HG03064 (cell line): ENCODE measurements at regions not wholly inside any gene's neighbourhood (a gene's known extent, or its start where the extent isn't known, plus 50 kb on each side); places are given as distances from the start of the nearest gene placed in this dataset.

Experiments
- ATAC-seq: cut with Tn5 transposase; IDR thresholded peaks from one replicate; pipeline ENCODE4 v1.9.1; 2021; ENCODE audit warnings: low read depth; ENCODE audit not compliant: unreplicated experiment

DNA sequence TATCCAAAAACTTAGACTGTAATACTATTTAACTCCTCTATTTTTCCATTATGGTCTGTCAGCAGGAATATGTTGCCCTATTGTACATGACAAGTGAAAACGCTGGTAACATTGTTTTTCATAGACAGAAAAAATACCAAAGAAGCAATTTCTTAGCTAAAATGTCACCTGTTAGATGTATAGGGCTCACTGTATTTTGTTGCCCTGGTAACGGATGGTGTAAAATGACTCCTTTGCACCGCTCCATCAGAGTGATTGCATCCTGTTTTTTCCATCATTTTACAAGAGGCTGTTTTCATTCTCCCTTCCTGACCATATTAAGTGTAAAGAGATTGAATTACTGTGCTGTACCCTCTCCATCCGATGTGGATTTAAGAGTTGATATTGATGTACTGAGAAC, 460.1 kb upstream of the TLE4 start:
- ATAC-seq, result no peak

DNA sequence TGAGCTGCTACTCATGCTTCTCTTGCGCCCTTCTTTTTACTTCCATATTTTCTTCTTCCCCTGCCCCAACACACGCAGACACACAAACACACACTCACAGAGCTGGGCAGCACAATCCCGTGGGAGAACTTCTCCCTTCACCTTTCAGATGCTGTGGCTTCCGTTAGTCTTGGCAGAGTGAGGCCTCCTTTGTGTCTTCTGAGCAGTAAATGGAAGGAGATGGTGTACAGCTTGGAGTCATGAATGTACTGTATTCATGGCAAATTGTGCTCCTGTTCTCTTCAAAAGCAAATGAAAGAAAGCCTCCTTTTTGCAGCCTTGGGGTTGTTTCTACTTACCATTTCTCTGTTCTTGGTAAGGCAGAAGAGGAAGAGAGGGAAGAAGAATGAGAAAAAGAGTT, 456.6 kb upstream of the TLE4 start:
- no peak for ATAC-seq

DNA sequence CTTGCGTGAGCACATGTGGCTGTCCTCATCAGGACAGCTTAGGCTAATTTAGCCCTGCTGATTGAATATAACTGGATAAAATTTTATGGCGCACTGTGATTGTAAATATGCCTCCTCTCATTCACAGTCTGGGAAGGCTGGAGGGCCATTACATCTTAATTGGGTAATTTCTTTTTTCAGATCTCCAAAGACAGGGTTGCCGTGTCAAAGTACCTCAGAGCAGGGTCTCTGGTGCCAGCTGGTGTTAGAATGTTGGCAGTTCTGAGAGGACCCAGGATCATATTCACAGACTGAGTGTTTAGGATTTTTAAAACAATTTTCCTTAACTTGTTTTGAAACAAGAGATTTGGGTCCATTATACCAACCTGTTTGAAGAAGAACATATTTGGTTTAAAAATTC, 455.7 kb upstream of the TLE4 start:
- no peak for ATAC-seq

DNA sequence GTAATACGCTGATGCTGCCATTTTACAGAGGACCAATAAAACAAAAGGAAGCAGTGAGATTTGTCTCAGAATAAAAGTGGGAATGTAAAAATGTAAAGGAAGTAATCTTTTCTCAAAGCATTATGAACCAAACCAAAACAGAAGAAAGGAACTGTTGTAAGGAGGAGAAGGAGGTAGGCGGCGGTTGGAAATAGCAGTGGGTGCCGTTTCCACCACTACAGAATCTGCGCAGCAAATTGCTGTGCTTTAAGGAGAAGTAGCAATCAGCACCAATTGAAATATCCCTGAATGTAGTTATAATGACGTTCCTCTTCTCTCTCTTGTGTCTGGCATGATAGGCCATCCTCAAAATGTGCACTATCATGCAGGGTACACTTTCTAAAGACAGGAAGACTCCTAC, 455.1 kb upstream of the TLE4 start:
- ATAC-seq, result no peak

DNA sequence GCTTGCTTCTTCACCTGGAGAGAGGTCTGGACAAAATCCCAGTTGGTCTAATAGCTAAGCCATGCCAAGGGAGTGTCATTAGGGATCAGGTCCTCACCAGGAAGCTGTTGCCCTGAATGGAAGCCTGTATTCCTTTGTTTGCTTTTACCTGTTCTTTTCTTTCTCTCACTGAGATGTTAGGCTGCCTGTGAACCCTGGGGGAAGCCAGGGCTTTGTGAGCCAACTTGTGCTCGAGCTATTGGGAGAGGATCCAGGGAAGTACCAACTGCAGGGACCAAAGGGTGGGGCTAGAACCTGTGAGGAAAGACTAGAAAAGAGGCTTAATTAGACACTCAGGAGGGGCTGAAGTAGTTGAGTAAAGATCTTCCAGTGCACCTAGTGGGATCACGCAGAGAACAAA, 451.2 kb upstream of the TLE4 start:
- no peak for ATAC-seq

DNA sequence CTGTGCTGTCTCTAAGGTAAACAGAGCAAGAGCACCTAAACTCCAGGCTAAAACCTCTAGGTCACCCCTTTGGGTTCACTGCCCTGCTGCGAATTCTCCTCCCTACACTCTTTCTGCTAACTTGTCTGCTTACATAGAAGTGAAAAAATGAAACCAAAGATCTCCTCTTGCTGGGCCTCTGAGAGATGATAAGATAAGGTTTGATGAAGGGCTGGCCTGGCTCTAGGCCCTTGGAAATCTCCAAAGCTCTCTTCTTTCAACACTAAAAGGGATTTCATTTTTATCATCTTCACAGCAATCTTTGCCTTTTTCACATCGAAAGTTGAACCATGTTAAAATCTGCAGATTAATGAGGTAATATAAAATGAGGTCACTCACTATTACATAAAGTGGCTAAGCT, 450.8 kb upstream of the TLE4 start:
- no peak for ATAC-seq

DNA sequence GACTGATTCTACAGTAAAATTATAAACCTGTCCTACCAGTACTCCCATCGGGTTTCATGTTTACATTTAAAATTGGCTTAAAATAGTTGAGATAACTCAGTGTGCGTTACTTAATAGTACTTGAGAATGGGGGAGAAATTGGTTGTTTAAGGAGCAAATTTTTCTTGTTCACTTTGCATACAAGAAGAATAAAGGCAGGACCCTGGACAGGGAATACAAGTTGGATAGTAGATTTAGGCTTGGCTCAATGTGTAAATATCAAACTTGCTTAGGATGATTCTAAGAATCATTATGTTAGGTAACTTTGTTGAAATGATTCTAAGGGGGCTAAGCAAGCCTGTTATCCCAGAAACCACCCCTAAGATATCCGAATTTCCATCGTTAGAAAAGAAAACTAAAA, 448.4 kb upstream of the TLE4 start:
- no peak for ATAC-seq

DNA sequence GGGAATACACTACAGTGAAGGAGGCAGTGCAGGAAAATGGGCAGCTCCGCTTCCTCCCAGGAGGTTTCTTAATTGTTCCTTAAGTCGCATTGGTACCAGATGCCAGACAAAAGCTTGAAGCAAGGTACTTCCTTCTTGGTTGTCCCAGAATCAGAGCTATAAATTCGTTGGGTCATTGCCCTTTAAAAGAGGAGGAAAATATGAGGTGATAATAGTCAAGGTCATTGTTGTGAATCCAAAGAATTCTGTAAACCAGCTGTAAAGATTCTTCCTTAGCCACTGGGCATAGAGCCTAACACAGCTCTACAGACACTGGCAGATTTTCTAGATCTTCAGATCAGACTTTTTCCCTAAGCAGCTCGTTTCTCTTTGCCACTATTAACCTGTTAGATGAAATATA, 444.1 kb upstream of the TLE4 start:
- ATAC-seq, result no peak

DNA sequence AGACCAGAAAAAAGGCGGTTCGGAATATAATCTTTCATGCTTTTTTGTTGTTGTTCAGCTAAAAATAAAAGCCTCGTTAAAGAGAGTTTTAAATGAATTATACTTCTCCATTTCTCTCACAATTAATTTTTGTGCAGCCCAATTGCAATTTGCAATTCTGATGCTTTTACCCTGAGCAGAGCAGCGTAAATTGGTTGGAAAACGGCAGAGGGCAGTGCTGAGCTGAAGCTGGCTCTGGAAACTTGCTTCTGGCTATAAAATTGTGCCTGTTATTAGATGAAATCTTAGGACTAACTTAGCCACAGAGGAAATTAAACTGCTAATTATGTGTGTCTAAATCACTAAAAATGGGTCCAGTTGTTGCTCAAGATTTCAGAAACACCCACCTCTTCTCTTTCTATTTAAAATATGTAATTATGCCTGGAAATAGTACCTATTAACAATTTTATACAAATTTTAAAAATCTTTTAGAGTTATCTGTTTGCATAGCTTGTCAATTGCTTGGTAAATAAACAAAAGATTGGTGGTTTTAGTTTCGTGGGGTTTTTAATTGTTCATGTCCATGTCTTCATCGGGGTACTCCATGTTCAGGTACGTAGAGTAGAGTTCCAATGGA, 441.8 kb upstream of the TLE4 start:
- ATAC-seq, result no peak

DNA sequence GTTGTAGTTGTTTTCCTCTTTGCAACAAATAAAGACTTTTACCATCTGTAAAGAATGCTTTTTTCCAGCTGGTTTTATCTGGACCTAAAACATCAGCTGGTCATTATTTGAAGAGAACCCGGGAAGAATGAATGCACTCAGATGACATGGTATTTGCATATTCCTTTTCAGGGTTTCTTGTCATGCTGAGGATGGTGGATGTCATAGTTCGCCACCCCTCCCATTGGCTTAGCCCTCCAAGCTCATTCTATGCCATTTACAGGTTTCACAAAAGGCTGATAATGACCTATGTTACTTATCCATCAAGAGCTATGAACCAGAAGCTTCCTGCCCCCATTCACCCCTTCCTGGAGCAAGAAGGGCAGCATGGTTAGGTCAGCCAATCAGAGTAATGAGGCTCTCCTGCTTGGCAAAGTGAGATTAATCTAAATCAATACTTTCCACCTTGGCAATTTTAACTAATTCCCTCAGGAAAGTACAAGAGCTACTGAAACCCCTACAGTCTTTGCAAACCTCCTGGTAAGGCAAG, 440.5 kb upstream of the TLE4 start:
- ATAC-seq, result no peak

DNA sequence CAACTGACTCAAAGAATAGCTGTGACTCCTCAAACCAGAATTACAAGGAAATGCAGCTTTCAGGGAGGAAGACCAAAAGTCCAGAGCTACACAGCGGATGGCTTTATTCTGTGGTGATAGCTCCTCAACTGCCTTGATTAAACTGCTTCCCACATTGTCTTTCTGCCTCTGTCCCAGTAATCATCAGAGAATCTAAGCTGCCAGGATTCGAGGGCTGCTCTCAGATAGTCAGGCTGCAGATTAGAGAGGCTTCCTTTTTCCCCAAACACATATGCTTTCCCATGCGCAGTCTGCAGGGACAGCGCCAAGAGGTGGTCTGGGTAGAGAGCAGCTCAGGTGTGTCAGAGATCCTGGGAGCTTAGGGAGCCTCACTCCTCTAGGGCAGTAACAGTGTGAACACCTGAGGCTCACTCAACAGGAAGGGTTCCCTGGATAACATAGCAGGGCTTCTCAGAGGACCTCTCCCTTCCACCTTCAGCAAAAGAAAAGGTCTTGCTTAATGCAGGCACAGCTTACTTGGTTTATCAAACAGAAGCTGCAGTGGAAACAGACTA, 439.9 kb upstream of the TLE4 start:
- no peak for ATAC-seq

DNA sequence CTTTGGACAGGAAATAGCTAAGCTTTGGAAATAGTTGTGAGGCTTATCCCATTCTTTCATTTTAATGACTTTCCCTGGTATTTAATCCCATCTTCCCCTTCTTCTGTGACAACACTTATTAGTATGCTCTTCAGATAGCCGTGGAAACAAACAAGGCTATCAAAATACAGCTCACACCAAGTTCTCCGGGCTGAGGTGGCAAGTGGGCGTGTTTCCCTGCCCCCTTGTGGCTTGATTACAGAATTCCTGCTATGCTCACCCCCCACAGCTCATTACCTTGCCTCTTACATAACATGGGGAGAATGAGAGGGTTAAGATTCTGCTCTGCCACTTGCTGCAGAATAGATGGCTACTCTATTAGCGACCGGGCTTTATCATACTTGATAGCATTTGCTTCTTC, 437.1 kb upstream of the TLE4 start:
- no peak for ATAC-seq

DNA sequence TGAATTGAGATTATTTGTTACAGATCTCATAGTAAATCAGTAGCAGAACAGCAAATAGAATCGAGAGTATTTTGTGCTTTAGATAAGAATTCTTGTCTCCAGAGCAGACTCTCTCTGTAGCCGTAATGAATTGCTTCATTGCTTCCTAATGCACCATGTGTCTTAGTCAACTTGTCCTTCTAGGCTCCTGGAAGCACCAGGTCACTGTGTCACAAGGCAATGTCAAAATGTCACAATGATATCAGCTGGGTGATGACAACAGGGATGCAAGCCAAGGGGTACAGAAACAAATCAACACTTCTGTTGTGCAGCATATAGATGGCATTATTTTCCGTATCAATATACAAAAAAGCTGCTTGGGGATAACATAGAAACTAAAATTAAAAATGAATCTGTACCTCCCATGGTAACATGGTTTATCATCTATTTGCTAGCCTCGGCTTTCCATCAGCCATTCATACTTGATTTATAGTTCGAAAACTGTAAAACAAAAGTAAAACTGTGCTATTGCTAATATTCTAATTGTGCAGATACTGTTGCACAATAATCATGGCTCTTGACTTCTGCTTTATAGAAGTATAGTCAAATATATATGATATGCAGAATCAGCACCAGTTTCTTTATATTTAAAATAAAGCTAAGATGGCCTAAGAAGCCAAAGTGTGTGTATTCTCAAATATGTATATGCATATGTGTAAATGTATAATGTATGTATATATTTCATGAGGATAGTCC, 435.9 kb upstream of the TLE4 start:
- no peak for ATAC-seq

DNA sequence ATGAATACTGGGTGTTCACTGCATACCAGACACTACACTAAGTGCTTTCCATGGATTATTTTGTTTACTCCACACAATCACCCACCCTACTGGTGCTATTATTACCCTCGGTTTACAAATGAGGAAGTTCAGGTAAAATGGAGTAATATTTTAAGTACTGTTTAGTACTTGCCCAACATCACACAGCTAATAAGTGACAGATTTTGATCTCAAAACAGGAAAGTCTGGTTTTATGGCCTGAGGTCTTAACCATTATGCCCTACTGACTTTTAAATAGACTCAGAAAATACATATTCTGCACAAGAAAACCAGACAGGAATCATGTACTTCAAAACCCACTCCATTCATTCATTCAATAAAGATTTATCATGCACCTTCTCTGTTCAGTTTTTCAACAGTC, 431.0 kb upstream of the TLE4 start:
- no peak for ATAC-seq

DNA sequence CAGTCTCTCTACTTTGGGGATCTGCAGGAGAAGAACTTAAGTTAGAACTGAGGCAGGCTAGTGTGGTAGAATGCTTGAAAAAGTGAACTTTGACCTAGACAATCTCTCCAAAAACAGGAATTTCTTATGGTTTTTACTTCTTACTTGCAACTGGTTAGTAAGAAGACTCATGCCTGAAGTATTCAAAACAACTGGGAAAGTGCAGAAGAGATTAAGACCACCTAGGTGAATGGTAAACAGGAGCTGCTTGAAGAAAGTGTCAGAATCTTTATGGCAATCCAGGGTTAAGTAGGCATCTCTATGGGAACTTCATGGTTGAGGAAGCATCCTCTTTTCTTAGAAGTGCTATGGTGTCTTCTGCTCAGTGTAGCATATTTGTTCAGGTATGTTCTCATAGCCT, 428.6 kb upstream of the TLE4 start:
- ATAC-seq, result no peak

DNA sequence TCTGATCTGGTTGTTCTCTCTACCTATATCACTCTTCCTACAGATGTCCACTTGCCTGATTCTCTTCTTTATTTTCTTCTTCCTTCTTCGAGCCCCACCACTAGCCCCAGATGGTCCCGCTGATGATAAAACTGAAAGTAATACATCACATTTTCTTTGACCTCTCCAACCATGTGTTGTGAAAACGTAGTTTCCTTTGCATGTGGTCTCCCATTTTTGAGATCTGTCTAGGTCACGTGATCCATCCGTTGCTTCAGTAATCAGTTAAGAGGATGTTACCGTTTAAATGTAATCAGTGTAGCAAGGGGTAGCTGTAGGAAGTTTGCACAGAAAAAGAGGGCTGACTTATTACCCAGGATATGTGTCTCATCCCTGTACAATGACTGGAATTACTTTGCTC, 426.3 kb upstream of the TLE4 start:
- ATAC-seq, result no peak

DNA sequence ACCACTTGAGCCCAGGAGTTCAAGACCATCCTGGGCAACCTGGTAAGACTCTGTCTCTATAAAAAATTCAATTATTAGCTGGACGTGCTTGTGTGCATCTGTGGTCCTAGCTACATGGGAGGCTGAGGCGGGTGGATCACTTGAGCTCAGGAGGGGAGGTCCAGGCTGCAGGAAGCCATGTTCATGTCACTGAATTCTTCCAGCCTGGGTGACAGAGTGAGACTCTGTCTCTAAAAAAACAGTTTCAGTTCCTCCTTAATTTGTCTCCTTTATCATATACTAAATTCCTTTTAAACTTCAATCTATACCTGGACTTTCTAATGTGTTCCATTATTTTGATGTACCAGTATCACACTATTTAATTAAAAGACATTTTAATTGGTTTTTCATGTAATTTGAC, 422.2 kb upstream of the TLE4 start:
- ATAC-seq, result no peak

DNA sequence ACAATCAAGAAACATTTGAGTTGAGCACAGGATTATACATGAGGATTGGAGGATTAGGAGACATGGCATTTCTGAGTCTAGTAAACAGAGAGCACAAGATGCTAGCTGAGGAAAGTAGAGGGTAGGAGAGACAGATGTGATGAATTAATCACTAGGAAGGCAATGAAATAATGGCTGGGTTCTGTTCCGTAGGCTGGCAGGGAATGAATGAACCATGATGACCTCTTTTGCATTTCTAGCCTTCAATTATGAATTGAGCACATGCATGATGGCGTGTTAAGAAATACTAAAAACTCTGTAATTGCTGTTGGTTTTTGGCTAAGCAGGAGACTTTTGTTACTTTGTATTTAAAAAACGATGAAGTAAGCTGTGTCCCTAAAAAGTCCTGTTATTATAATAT, 420.0 kb upstream of the TLE4 start:
- no peak for ATAC-seq

DNA sequence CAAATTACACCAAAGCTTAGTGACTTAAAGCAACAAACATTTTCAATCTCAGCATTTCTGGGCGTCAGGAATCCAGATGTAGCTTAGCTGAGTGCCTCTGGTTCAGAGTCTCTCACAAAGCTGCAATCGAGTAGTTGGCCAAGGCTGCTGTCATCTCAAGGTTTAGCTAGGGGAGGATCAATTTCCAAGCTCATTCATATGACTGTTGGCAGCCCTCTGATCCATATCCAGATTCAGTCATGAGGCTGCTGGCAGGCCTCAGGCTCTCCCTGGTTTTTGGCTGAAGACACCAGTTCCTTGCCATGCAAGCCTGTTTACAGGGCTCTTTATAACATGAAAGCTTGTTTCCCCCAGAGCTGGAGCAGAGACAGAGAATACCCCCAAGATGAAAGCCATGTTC, 419.5 kb upstream of the TLE4 start:
- no peak for ATAC-seq

DNA sequence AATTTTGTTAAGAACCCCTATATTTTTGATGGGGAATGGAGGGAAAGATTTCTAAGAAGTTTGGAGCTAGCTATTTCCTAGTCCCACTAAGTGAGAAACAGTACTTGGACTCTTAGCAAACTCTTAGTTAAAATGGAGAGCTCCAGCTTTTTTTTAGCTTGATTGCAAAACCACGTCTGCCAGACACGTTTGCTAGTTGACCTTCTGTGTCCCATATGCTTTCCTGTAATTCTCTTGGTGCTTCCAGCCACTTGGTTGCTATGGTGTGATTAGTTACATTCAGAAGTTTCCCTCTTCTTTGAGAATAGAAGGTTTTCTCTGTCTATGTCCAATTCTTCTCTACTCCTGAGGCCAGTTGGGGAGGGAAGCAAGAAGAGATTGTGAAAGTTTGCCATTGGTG, 417.0 kb upstream of the TLE4 start:
- ATAC-seq, result no peak

DNA sequence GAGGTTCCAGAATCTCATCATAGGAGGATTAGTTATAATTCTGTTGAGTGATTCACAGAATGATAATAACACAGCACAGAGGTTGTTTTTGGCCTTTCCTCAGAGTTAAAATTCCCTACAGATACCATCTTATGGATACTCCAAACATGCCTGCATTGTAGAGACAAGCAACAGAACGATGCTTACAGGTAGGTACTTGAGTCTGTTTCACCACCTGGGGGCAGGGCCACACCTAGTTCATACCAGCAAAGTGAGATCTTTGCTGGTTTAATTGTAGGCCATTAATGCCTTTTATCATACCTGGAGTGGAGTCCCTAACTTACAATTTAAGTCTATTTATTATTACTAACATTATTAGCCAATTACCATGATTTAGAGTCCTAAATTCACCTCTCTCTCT, 416.5 kb upstream of the TLE4 start:
- ATAC-seq, result no peak

DNA sequence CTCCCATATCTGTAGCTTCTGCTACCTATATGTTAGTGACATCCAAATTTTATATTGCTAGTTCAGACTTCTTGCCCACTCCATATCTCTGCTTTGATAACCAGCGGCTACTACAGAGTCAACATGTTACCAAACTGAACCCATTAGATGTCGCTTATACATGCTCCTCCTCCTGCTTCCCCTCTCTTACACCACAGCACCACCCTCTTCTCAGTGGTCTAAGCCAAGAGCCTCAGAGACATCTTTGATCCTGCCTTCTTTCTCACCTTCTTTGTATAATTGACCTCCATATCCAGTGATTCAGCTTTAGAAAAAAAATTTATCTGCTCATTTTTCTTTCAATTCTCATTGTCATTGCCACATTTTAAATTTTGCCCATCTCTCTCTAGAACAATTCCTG, 408.2 kb upstream of the TLE4 start:
- no peak for ATAC-seq
